Muscle of back (tissue), 3 donors: ENCODE measurements at regions not wholly inside any gene's neighbourhood (a gene's known extent, or its start where the extent isn't known, plus 50 kb on each side); places are given as distances from the start of the nearest gene placed in this dataset.

ENCODE experiments used
- DNase-seq, 3 donors: peaks; one replicate each; pipeline versions ENCODE4 v3.0.0 to v3.0.0-alpha.2; 2013

GRCh38 chr13:40143559-40143958, 488.1 kb downstream of the COG6 start:
- DNase-seq: no peak

GRCh38 chr13:40145139-40145538, 489.7 kb downstream of the COG6 start:
- no peak for DNase-seq

- no peak for DNase-seq
These were observed 490.6 kb downstream of the COG6 start for GRCh38 chr13:40146063-40146462.

DNA sequence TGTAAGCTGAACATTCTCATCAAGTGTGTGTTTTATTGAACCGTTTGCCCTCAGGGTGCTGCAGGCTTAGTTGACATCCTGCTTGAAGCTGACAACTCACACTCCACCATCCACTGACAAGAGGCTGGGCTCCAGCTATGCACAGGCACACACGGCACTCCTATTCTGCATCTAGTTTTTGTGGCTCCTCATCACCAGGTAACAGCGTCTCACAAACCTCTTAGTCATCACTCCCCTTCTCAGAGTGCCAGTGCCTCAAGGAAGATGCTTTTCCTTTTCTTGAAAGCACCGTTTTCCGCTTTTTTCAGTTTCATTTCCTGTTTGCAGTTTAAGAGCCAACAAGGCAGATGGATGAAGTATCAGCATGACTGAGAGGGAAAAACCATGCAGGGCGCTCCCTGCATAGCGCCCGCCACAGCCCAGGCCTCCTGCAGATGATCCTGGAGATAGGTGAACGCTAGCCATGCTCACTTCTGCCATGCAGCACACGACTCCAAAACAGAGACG, 491.2 kb downstream of the COG6 start:
- peak in 1 of 3 donors; percentile 32 for DNase-seq

- no peak for DNase-seq
These were observed 492.6 kb downstream of the COG6 start for GRCh38 chr13:40148101-40148500.

DNA sequence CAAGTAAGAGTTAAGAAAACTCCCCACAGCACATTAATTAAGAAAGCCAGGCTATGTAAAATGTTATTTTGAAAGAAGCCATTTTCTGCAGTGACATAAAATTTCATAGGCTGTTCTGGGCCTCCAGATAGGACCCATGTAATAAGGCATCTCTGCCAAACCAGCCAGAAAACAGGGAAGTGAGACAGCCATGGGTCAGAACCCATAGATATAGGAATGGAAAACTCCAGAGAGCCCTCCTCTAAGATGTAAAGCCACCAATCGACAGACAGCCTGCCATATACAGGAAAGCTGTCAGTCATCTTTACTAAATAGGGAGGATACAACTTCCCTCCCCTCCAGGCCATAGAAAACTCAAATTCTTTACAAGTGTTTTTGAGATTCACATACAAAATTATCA, 493.3 kb downstream of the COG6 start:
- no peak for DNase-seq

- DNase-seq: peak; percentile 33 to 55 (median 37)
These were observed 494.3 kb downstream of the COG6 start for GRCh38 chr13:40149611-40150274.

- no peak for DNase-seq
These were observed 496.2 kb downstream of the COG6 start for GRCh38 chr13:40151673-40152072.

- DNase-seq: peak in 1 of 3 donors; percentile 34
These were observed 496.7 kb downstream of the COG6 start for GRCh38 chr13:40152145-40152544.

DNA sequence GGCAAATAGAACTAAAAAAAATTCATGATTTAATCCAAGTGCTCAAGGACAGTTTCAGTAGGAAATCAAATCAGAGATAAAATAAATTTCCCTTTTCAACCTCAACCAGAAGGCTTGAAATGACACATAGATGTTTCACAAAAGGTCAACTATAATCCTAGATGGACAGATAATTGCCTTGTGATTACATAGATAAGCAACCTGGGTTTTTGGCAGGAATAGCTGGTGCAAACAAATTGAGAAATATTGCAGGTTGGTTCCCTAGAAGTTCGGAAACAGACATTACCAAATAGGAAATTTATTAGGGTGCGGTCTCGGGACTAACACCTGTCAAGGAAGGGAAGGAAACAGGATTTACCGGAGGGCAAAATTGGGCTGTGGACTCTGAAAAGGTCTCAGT, 497.5 kb downstream of the COG6 start:
- DNase-seq: no peak

DNA sequence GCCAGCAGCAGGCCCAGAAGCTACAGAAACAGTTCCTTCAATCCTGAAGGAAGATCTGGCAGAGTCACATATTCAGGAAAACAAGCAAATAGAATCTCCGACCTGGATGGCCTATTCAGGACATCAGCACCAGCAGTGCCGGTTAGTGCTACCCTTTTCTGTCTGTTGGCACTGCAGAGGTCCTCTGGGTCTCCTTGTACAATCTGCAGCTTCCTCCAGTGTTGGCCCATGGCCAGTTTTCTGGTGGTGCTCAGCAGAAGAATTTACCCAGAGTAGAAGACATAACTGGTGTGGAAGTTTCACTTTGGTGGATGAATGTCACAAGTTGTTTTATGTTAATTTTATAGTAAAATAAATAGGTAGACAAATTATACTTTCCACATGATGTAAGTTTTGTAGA, 498.1 kb downstream of the COG6 start:
- DNase-seq: no peak

DNA sequence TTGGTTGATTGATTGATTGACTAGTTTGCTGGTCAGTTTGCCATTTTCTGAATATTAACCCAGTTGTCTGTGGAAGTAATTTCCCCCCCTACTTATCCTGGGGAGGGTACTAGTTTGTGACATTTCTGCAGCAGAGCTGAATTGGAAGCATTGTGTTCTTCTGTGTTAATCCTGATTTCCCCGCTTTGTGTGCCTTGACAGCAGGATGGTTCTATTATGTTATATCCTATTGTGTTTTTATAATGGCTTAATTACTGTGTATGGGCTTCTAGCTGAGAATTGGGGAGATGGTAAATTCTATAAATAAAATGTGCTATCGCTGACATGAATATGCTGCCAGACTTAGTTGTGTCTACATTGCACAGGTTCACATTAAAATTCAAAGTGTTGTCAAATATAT, 499.7 kb downstream of the COG6 start:
- DNase-seq: no peak

DNA sequence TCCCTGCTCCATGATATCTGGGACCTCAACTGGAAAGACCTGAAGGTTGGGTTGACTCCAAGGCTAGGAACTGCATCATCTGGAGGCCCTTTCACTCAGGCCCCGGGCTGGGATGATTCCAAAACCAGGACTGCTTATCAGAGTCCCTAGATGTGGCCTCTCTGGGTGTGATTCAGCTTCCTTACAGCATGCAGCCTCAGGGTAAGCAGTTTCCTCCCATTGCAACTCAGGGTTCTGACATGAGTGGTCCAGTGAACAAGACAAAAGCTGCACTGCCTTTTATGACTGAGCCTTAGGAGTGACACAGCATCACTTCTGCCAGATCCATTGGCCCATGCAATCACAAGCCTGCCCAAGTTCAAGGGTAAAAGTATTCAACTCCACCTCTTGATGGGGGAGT, 502.8 kb downstream of the COG6 start:
- DNase-seq: no peak

DNA sequence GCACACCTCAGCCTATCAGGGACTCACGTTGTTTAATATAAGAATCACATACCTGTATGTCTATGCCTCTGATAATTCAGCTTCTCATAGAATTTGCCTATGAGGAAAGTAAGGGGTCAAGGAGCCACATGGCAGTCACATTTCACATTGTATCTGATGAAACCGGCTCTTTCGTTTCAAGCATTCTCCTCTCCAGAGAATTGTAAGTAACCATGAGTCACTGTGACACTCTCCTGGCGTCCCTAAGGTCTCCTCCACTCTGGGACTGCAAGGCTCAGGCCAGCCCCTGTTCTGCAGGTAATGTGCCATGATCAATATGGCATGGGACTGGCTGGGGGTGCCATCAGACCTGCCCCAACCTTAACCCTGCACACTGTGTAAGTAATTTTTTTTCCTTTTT, 503.3 kb downstream of the COG6 start:
- DNase-seq: no peak

GRCh38 chr13:40159736-40160135, 504.3 kb downstream of the COG6 start:
- DNase-seq: no peak

GRCh38 chr13:40160618-40161350, 505.3 kb downstream of the COG6 start:
- DNase-seq: no peak

- no peak for DNase-seq
These were observed 505.1 kb downstream of the FOXO1 start for GRCh38 chr13:40161351-40161810.

- DNase-seq: peak in 2 of 3 donors; percentile 27 to 30
These were observed 504.5 kb downstream of the FOXO1 start for GRCh38 chr13:40161931-40162330.

DNA sequence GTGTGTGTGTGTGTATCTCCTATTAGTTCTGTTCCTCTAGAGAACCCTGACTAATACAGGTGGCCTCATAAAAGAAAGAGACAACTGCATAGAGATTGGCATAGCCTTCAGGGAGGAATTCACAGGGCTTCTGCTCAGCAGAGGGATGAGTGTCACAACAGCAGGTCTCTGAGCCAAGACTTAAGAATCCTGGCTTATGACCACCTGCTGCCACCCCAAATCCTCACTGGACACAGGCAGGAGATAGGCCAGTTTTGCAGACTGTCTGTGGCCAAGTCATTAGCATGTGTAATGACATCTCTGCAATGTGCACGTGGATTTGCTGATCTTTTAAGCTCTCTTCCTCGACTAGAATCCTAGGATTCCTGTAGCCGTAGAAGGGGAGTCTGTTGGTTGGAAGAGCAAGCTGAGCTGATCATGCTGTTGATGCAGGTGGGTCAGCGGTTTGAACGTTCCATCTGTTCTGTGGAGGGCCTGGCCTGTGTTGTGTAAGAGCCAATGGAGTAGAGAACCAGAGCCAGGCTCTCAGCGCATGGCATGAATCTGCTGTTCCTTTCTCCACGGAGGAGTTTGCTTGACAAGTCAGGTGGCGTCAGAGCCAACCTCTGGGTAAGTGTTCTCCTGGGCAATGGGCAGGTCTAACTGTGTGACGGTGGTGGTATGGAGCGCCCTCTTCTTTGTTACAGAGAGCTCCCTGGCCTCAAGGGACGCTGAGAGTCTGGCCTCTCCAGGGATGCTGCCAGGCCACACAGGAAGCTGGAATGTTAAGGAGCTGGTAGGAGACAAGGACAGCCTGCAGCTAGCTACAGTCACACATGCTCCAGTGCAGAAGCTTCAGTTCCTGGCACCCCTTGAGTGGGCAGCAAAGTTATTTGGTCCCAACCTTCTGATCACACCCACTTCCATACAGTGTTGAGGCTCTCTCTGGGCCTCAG, 503.1 kb downstream of the FOXO1 start:
- DNase-seq: peak; percentile 23 to 49 (median 39)

DNA sequence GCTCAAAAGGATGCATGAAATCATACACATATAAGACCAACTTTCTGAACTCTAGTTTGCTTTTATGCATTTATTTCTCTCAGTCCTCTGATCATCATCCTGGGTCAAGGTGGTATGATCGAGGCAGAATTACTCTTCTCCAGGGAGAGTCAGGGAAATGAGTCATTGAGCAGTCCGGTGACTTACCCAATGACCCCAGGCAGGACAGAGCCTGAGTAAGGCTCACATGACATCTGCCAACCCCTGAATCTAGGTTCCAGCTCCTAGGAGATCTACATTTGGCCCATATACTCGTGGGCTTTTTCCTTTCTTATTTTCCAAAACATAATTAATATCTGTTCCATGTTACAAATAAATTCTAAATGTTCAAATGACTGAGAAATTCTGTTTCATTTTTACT, 502.3 kb downstream of the FOXO1 start:
- no peak for DNase-seq

DNA sequence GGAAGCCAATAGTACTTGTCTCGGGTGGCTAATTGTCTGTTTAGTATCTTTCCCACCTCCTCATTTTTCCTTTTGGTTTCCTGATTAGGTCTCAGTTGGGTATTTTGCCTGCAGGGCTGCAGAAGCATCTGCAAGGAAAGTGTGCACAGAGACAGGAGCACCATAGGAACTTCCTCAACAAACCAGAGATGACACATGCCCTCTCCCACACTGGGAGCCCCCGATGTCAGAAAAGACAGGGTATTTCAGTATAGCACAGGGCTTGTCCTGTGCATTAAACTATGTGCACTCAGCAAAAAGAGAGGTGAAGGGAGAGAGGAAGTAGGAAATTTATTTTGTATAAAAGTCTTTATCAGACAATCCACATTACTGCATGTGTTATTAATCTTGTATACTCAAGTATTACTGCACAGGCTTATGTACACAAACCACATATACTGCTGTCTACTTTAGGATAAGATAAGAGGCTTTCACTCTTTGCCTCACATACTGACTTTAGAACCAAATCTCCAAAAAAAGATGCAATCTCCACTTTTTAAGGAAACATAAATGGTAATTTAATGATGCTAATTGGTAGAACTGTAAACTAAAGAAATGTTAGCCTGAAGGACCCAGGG, 501.0 kb downstream of the FOXO1 start:
- no peak for DNase-seq

DNA sequence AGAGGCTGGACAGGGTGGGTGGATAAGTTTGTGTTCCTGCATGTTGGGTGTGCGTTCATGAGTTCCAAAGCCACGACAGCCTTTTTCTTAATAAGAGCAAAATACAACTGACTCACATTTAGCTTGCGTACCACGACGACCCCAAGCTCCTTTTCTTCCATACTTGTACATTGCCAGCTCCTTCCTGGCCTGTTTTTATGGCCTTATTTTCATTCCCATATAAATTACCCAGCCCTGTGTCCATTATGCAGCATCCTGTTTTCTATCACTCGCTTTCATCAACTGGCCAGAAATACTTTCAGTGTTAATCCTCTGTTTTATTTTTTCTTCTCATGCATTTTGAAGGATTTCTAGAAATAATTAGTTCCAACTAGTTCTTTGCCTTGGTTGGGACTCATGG, 499.1 kb downstream of the FOXO1 start:
- no peak for DNase-seq
